ENCODE measurements at regions not wholly inside any gene's neighbourhood (a gene's known extent, or its start where the extent isn't known, plus 50 kb on each side); places are given as distances from the start of the nearest gene placed in this dataset.

- POLR2A ChIA-PET = no interaction called here
- no peak overlapping the region for H3K9ac ChIP-seq (ENCODE audit: insufficient read depth, low read depth, low read length)
- H3K36me3 ChIP-seq (replicated peaks in 1 of 2; ENCODE audit: control insufficient read depth in 1 of 2, insufficient read depth in 2 of 2, low read length in 2 of 2) = no peaks in the 10 kb centered on the region
- no peak overlapping the region for H3K4me2 ChIP-seq (ENCODE audit: low read depth, low read length)
- WGBS (ENCODE audit: low lambda C conversion rate) = 15% methylated on average over 12 of the region's 25 CpGs
- DNase-seq (ENCODE audit: low spot score) = no peak
- intact Hi-C loops (cut with micrococcal nuclease; ENCODE audit: unreplicated experiment) (no loop called here), in situ Hi-C loops (cut with HindIII; ENCODE audit: extremely low pct_ligation_motif_present, low pct_unique_long_range_greater_than_20kb) (no loop called here)
- no peak for ATAC-seq
- no peaks in the 10 kb centered on the region for H3K4me1 ChIP-seq (ENCODE audit: insufficient read depth, low read length)
- no peak for FAIRE-seq
- H4K20me1 ChIP-seq (ENCODE audit: insufficient read depth, low read length) = peaks cover 2% of the 10 kb centered on the region; the same call in 1 of the 2 replicates
- H3K27me3 ChIP-seq (ENCODE audit: control insufficient read depth in 1 of 2, insufficient read depth in 2 of 2, low read length in 2 of 2) = peaks cover 4 to 75% of the 10 kb centered on the region in 2 experiments; a peak in 4 of 5 replicates
- no TSS peak for BruUV-seq (replicated peaks)
- no peaks in the 10 kb centered on the region for H3K9me3 ChIP-seq (ENCODE audit: low read length)
- CTCF ChIA-PET (ENCODE audit: low intra/inter-chr PET ratio, low total read pairs) = no interaction called here
- no peaks in the 10 kb centered on the region for H3K79me2 ChIP-seq (ENCODE audit: insufficient read depth, low read length)
- no peak overlapping the region for H3K27ac ChIP-seq (ENCODE audit: extremely low read length, insufficient read depth, low read length)
- no peak overlapping the region for H3K4me3 ChIP-seq (replicated peaks in 1 of 3; ENCODE audit: insufficient read depth in 1 of 3, low read depth in 2 of 3, low read length in 3 of 3)
- H2AFZ ChIP-seq (ENCODE audit: low read length) = no peak overlapping the region
- no peak for TF ChIP-seq TAF15 (IDR thresholded peaks at IDR 0.05; ENCODE audit: low read depth, low read length, poor library complexity, severe bottlenecking)
- TF ChIP-seq PAX8 (CRISPR knock-in tag; IDR thresholded peaks at IDR 0.05; ENCODE audit: borderline replicate concordance) = no peak
- TF ChIP-seq ZFYVE20 (CRISPR knock-in tag; IDR thresholded peaks at IDR 0.05; ENCODE audit: borderline replicate concordance, low read depth) = no peak
- no peak for TF ChIP-seq ZBED4 (CRISPR knock-in tag; IDR thresholded peaks at IDR 0.05; ENCODE audit: borderline replicate concordance)
- TF ChIP-seq ZNF7 (CRISPR knock-in tag; IDR thresholded peaks at IDR 0.05) = no peak
- no peak for TF ChIP-seq KIAA2018 (CRISPR knock-in tag; IDR thresholded peaks at IDR 0.05; ENCODE audit: borderline replicate concordance)
- TF ChIP-seq ZIK1 (CRISPR knock-in tag; IDR thresholded peaks at IDR 0.05; ENCODE audit: borderline replicate concordance, low read depth) = no peak
- TF ChIP-seq ZNF589 (CRISPR knock-in tag; conservative IDR thresholded peaks at IDR 0.05) = no peak
Measured at GRCh38 chr18:78728784-78729467, 250.7 kb upstream of the SALL3 start.

All from HepG2 (cell line).